Fibroblast of the conjunctiva (primary cell): ENCODE measurements at regions not wholly inside any gene's neighbourhood (a gene's known extent, or its start where the extent isn't known, plus 50 kb on each side); places are given as distances from the start of the nearest gene placed in this dataset.

Source experiments
- DNase-seq: peaks from one replicate; pipeline ENCODE4 v3.0.0-alpha.2; 2010; ENCODE audit warnings: low read depth

DNA sequence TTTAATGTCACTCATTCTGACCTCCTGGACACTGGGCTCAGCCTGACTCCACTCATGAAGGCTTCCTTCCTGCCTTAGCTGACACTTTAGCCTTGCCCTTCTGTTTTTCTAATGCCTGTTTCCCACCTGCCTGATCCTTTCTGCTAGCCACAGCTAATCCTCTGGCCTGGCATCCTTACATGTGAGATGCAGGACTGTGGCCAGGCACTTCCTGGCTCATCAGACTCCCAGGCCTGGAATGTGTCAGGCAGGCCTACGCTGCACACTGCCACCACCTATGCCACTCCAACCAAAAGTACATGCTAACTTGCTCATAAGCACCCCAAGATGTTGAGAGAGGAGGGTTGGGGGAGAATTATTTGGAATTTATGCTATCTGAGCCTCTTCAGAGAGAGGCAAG is 138.8 kb upstream of the NALF2 start:
- DNase-seq: no peak

DNA sequence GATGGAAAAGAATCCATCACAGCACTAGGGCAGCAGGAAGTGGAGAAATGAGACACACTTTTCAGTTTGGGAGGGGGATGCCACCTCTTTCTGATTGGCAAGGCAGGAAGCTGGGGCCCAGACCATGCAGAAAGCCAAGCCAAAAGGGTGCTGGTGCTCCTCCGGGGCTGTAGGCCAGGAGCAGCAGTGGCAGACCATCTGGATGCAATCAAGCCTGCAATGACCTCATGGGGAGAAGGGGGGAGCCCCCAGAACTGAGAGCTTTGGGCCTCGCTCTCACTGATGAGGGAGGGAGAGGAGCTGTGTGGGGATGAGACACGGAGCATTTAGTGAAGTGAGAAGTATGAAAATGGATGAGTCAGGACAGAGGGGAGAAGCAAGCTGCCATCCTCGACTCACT is 141.3 kb upstream of the NALF2 start:
- peak; percentile 50 for DNase-seq

DNA sequence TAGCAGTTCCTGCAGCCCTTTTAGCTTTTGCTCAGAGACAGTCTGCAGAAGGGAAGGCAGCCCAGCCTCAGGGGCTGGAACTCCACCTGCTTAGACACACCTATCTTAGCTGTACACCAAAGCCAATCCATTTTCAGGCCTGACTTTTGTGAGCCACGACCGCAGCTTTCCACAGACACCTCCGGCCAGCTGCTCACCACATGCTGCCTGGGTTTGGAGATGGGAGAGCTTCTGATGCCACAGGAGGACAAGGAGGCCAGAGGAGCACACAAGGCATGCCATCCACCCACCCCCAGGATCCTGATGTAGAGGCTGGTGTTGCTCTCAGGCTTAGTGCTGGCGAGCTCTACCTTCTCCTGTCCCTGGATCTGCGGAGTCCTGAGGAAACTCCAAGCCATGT is 141.8 kb upstream of the NALF2 start:
- DNase-seq: no peak

DNA sequence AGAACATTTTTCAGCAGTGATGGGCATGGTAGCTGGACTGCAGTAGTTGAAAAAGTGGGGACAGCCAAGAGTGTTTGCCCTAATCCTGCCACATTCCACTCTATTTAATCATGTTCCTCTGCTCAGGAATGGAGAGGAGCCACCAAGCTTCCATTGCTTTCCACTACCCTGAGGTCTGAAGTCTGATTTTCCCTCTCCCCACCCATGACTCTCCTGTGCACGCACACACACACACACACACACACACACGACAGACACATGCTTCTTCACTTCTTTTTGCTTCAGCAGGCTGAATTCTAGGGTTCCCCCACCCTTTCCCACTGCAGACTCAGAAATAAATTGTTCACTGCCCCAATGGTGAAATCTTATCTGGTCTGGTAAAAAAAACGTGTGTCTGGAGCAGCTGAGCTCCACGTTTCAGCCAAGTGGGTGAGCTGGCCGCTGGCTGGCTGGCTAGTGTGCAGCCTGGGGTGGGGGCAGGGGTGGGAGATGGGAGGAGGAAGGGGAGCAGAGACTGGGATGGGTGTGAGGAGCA is 142.7 kb upstream of the NALF2 start:
- peak; percentile 42 for DNase-seq

DNA sequence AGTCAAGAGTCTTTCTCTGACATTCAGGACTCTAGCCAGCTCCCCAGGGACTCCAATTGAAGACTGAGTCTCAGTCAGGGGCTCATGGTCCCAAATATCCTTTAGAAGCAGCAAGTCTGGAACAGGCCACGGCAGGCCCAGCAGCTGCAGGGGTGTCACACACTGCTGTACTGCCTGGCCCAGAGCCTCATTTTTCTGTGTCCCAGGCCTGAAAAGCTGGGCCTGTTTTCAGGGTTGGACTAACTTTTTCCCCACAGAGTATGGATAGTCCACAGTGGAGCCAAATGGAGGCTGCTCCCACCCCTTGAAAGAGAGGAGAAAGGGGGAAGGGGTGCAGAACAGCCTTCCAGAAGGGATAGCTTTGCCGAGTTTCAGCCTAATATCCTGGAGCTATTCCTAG is 146.8 kb upstream of the NALF2 start:
- no peak for DNase-seq

DNA sequence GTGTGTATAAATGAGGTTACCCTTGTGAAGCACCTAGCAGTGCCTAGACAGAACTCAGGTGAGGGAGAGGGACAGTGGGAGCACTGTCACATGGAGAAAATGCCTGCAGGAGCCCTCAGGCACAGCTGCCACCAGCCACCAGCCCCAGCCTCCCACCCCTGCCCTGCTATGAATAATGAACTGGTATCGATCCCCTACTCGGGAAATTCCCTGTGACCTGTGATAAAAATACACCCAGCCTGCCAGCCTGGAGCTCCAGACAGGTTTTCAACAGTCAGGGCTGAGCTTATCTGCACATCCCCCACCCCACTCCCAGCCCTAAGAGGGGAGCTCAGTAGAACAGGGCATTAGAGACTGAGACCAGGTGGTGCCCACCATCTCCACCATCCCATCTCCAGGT is 159.6 kb upstream of the PJA1 start:
- no peak for DNase-seq

DNA sequence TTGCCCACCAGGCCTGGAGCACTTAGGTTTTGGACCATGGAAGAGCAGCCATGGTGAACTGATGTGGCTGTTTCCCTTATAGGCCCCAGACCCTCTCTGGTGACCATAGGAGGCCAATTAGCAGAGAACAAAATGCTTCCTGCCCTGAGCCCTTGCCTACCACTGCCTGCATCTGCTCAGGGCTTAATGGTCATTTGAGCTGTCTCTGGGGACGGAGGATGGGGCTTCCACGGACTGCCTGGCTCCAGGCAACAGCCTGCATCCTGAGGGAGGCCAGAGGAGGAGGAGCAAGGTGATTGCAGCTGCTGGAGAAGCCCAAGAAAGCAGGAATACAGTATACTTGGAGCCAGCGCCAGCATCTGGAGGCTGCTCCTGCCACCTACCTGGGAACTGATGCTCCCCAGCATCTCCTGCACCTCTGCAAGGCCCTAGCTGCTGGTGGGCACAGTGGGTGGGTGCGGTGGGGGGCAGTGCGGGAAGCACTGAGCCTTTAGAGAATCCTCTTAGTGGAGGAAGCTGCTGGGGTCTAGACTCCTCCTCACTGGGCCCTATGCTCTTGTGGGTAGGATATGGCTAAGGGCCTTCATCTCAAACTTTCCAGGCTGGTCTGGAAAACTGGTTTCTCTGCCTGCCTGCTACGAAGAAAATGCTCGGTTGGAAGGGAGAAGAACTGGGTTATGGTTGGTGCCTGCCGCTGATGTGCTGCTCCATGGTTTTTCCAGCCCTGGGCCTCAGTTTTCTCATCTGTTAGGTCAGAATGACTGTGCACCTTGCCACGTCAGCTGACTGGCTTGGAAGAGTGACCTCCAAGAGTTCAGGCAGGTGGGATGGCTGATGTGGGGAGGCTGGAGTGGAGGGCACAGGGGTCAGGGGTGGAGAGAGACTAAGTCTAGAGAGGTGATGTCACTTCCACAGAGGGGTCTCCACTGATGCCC is 158.8 kb upstream of the PJA1 start:
- no peak for DNase-seq

DNA sequence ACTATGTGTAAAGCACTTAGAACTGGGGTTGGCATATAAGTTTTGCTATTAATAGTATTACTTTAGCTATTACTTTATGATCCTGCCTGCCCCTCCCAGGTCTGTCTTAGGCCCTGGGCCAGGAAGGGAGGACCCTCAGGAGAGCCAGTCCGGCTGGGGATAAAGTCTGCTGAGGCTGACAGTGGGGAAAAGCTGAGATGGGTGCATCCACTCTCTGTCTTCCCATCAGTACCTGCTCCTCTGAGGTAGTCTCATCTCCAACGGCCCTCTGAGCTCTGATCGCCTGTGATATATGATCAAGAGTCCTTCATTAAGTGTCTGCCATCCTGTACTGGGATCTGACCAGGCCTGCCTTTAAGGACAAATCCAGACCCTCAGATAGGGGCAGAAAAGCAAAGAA is 156.5 kb upstream of the PJA1 start:
- no peak for DNase-seq

DNA sequence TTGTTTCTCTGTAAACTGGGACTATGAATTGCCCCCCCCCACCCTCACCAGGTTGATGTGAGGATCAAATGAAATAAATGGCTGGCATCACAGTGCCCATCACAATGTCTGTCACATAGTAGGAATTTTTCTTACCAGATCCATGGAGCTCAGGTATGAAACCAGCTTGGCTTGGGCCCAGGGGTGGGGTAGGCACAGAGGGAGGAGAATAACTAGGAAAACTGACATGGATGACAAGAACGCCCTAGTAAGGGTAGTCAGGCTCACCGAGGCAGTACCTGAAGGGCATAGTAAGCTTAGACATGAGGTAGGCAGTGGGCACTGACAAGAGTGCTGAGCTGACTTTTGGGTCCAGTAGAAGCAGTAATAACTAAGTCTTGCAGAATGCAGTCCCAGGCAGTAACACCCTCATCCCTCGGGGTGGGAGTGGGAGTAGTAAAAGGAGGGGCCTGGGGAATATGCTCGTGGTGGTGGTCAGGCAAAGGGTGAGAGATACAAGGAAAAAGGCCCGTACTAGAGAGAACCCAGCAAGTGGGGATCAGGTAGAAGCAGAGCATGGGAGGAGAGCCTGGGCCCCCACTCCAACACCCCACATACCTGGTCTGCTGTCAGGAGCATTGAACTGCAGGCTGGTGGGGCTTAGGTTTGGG is 155.9 kb upstream of the PJA1 start:
- DNase-seq: no peak

DNA sequence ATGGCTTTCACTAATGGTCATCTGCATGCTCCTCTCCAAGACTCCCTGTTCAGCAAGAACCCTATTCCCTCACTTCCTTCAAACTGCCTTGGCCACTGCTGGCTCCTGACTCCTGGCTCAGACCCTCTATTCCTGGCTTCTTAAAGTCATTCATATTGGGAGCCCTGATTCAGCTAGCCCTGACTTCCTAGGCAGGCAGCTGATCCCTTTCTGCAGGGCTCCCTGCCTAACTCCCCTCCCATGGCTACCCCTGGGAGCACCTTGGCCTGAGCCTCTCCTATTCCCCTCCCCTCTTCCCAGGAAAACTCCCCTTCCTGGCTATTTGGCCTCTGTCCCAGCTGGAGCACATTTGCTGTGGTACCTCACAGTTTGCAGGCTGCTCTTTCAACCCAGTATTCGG is 154.9 kb upstream of the PJA1 start:
- DNase-seq: no peak

DNA sequence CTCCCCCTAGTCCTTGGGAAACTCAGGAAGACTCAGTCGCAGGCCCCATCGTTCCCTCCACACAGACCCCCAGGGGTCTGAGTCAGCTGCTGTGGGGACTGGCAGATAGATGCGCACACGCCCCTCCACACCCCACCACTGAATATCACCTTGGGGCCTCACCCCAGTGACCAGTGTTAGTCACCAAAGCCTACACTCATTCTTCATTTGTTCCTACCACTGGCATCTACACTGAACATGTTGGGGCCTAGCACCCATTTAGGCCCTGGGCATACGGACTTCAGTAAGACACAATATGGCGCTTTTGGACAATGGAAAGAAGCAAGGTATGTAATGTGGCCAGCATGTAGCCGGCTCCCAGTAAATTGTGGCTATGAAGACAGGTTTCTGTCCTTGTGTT is 154.1 kb upstream of the PJA1 start:
- no peak for DNase-seq

DNA sequence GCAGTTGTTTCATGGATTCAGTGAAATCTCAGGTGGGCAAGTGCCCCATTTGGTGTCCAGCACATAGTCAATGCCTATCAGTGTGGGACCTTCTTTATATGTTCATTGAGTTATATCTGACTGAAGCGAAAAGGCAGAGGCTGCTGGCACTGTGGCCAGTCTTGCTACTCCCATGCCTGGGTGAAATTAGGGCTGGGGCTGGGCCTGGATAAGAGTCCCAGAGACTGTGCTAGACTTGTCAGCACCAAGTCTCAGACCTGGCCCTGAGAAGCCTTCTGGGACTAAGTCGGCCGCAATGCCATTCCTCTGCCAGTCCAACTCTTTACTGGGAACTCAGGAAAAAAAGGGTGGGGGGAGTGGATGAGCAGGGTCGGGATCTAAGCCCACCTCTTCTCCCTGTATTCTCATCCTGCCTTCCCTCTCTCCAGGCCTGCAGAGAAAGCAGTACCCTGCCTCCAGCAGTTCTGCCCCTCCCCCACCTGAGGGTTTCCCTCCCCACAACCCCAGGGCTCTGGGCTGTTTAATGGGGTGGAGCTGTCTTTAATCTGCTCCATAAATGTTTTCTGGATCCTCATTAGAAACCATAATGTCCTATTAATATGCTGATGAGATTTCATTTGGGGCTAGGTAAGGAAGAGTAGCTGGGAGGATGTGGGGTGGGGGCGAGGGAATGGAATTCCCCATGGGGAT is 153.5 kb upstream of the PJA1 start:
- no peak for DNase-seq

DNA sequence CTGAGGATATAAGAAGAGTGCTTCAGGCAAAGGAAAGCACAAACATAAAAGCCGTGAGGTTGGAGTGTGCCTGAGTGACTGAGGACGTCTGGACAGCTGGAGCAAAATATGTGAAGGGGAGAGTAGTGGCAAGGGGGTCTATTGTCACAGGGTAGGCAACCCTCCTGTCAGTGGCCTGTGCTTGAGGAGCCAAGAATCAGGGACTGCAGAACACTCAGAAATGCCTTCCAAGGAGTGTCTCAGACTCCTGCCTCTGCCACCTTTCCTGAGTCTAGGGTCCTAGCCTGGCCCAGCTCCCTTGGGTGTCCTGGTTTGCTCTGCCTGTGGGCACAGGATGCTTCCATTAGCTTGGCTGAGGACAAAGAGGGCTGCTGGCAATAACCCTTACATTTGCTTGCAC is 152.5 kb upstream of the PJA1 start:
- DNase-seq: no peak

DNA sequence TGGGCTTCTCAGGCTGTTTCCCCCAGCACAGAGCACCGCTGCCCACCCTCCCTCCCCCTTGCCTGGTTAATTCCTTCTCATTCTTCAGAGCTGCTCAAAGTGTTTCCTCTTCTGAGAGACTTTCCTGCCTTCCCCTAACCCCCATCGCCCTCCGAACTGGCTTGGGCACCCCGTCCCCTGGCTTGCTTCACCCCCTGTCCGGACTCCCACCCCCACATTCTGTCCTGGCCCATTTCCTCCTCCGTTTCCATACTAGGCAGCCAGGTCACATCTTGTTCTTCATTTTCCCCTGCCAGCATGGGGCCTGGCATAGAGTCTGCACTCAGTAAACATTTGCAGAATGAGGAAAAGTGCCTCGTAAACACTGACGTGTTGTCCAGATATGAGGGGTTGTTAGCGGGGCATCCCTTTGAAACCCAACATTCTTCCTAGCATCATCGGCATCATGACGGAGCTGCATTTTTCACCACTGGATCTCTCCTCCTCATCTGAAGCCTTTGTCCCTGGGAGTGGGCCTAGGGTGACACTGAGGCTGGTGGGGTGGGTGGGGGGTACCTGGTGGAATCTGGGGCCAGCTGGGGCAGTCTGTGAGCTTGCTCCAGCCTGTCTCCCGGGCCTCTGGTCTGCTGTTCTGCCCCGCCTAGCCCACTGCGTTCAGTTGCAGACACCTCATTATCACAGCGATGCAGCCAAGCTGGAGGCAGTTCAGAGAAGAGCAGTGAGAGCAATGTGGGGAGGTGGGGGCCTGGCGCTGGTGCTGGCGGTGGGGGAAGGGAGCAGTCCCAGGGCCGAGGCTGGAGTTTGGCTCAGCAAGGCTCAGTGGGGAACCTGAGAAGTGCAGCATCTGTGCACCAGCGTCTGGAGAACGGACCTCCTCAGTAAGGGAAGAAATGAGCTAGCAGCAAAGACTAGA is 149.4 kb upstream of the PJA1 start:
- DNase-seq: no peak

DNA sequence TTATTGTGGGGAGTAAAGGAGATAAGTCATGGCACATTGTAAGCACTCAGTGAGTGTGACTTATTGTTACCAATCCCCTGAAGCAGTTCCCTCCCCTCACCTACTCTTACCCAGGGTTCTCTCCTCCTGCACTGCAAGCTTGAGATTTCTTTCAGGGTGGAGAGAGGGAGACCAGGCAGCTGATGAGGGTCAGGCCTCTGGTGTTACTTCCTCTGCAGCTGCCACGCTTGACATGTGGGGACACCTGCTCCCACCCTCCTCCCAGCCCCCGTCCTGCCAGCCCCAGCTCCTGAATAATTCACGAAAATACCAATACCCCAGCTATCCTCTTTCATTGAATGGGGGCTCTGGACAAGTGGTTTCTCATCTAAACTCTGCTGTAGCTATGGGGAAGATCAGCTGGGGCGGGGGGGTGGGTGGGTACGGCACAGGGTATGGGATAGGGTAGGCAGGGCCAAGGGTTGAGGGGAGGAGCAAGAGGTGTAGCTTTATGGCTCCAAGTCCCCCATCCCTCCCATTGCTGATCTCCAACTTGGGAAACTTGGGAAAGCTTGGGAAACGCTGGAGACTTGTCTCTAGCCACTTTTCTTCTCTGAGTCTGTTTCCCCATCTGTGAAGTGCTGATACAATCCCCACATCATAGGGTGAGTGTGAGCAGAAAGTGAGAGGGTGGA is 148.5 kb upstream of the PJA1 start:
- no peak for DNase-seq

DNA sequence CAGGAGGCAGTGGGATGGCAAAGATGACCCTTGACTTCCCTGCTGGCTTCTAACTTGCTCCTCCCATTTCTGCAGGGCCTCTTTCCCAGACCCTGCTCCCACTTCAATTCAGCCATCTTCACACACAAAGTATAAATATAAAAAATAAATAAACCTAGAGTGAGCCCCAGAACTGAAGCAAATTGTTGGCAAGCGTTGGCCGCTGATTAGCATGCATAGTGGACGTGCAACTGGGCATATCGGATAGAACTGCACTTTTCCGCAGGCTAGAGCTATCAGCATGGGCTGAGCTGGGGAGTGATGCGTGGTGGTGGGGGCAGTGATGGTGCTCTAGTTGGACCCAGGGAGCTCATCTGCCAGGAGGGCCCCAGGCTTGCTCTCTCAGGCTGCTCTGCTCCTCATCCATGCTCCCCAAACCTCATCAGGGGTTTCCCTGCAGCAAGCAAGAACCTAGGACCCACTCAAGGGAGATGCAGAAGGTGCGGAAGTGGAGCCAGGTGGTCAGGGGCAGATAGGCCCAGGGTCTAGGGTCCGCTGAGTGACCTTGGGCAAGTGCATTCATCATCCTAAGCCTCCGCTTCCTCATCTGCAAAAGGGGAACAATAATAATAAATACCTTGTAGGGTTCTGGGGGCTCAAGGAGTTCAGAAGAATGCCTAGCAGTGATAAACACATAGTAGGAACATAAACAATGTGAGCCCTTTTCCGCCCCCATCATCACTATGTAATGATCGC is 146.8 kb upstream of the PJA1 start:
- no peak for DNase-seq

DNA sequence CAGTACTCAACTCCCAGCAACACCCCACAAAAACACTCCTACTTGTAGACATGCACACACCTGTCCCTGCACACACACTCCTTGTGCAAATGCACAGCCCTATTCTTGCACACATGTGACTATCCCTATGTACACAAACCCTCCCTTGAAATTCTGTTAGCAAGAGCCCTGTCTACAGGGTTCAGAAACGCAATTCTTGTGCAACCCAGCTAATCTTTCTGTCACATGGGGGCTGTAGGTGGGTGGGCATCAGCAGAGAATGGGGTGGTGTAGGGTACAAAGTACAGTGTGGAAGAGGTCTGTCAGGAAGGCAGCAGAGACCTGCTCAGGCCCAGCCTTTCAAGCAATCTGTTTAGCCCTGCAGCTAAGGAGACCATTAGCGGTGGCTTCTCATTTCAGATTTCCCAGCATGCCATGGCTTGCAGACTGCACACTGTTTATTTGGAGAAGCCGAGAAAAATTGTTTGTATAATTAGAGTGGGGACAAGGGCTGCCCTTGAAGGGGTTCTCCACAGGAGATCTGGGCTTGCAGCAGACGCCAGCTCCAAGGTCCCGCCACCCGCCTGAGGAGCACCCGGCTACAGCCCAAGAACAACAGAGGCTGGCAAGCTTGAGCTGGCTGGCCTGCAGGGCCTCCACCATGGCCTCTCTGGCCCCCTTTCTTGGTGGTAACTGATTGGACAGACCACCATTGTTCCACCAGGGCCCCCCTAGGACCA is 144.0 kb upstream of the PJA1 start:
- DNase-seq: no peak

DNA sequence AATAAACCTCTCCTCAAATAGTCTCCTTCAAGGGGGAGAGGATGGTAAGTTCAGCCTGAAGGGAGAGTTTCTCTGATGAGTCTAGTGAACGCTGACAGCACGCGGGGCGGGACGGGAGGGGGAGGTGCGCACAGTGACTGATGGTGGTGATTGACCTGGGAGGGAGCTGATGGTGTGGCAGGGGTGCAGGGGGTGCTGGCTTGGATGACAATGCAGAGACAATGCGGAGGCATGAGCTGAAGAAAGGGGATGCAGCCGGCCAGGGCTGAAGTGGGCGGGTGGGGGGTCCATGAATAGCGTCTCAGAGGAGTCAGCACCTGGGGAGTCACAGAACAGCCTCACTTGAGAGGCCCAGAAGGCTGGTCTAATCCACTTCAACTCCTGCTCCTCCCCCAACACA is 142.5 kb upstream of the PJA1 start:
- DNase-seq: no peak

DNA sequence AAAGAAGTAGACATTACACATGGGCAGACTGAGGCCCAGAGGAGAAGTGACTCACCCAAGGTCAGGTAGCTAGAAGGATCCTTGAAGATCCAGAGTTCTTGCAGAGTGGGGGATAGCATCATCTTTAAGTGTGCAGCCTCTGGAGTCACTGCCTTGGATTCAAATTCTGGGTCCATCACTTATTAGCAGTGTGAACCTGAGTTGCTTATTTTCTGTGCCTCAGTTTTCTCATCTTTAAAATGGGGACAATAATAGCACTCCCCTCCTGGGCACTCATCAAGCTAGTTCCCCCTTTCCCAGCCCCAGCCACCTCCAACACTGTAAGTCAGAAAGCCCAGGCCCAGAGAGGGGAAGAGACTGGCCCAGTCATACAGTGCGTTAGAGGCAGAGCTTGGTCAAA is 141.8 kb upstream of the PJA1 start:
- DNase-seq: no peak

DNA sequence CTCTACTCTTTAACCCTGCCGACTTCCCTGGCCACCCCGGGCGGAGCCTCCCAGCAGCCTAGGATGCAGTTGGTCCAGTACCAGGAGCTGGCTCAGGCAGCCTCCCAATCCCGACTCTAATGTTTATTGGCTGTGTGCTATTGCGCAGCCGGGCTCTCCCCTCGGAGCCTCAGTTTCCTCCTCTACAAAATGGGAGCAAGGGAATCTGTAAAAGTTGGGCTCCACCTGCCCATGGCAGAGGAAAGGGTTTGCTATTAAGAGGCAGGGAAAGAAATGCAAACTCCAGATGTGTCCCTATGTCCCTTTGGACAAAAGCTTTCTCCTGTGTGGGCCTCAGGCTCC is 140.8 kb upstream of the PJA1 start:
- no peak for DNase-seq
